Breast epithelium (tissue), 4 donors: ENCODE measurements at regions not wholly inside any gene's neighbourhood (a gene's known extent, or its start where the extent isn't known, plus 50 kb on each side); places are given as distances from the start of the nearest gene placed in this dataset.

Experiments used
- DNase-seq, 2 donors: peaks; one replicate each; pipeline ENCODE4 v3.0.0-alpha.2; 2019; ENCODE audit warnings: low spot score in 2 of 2
- H3K27ac ChIP-seq, 2 donors: fragments of 200-600 bp; sonication (generic) in 1 of 2; one replicate each; pipeline ENCODE4 v1.5.1; 2016 to 2019; ENCODE audit warnings: mild to moderate bottlenecking in 1 of 2
- H3K27me3 ChIP-seq, 2 donors: fragments of 200-600 bp; sonication (generic) in 1 of 2; one replicate each; pipeline versions ENCODE4 v1.5.1 to v1.6.0; 2017 to 2019; ENCODE audit warnings: control low read depth in 1 of 2, mild to moderate bottlenecking in 1 of 2
- H3K36me3 ChIP-seq: fragments of 200-600 bp; one replicate; pipeline ENCODE4 v1.5.1; 2019
- H3K4me1 ChIP-seq, 2 donors: fragments of 200-600 bp; sonication (generic); one replicate each; pipeline ENCODE4 v1.5.1; 2016 to 2019; ENCODE audit warnings: control low read depth in 1 of 2
- H3K4me3 ChIP-seq, 3 donors: fragments of 200-600 bp; sonication (generic); 1 replicate in 2 of 3; 2 replicates in 1 of 3; pipeline ENCODE4 v1.5.1; 2016 to 2019; ENCODE audit warnings: mild to moderate bottlenecking in 3 of 3, moderate library complexity in 2 of 3
- H3K9me3 ChIP-seq, 2 donors: fragments of 200-600 bp; sonication (generic) in 1 of 2; one replicate each; pipeline ENCODE4 v1.5.1; 2016 to 2019; ENCODE audit warnings: control low read depth in 1 of 2
- CTCF ChIP-seq, 3 donors: fragments of 450-650 bp; IDR thresholded peaks; one replicate each; pipeline ENCODE4 v1.5.1; 2016 to 2017; ENCODE audit warnings: antibody characterized with exemption in 3 of 3, mild to moderate bottlenecking in 3 of 3, moderate library complexity in 3 of 3
- POLR2A ChIP-seq: fragments of 450-650 bp; IDR thresholded peaks from one replicate; pipeline ENCODE4 v1.6.1; 2016; ENCODE audit warnings: antibody characterized with exemption, mild to moderate bottlenecking, moderate library complexity
- POLR2AphosphoS5 ChIP-seq, 3 donors: sonication (generic); formaldehyde crosslinking; IDR thresholded peaks; one replicate each; pipeline ENCODE4 v1.6.1; 2017; ENCODE audit warnings: antibody characterized with exemption in 3 of 3
- intact Hi-C: fragments of 100-400 bp; cut with DNase I; formaldehyde crosslinking; loops from one replicate; pipeline ENCODE4 v1.15.1; 2023; ENCODE audit warnings: low total_unique reads

- Histone ChIP-seq H3K36me3 (no peaks in the 10 kb centered on the region), H3K4me1 (no peaks in the 10 kb centered on the region), H3K9me3 (no peaks in the 10 kb centered on the region), H3K27ac (no peak overlapping the region), H3K4me3 (no peak overlapping the region), H3K27me3 (no peaks in the 10 kb centered on the region)
- DNase-seq: no peak
- TF ChIP-seq POLR2A: no peak
- no peak for TF ChIP-seq POLR2AphosphoS5 (IDR thresholded peaks at IDR 0.05)
- TF ChIP-seq CTCF (IDR thresholded peaks at IDR 0.05): no peak
- intact Hi-C loops: no loop called here
Observed at GRCh38 chr10:120713573-120714205, 137.5 kb upstream of the WDR11 start.

- H3K4me3 ChIP-seq: no peak overlapping the region
- intact Hi-C loops: no loop called here
- TF ChIP-seq POLR2AphosphoS5 (IDR thresholded peaks at IDR 0.05) (no peak), POLR2A (no peak), CTCF (IDR thresholded peaks at IDR 0.05) (no peak)
Observed at GRCh38 chr10:120715171-120715570, 136.0 kb upstream of the WDR11 start.

GRCh38 chr10:120719333-120719732 lies 131.8 kb upstream of the WDR11 start:
- no peak for DNase-seq
- Histone ChIP-seq H3K4me1 (no peaks in the 10 kb centered on the region), H3K4me3 (no peak overlapping the region), H3K27ac (no peak overlapping the region), H3K27me3 (no peaks in the 10 kb centered on the region), H3K9me3 (no peaks in the 10 kb centered on the region), H3K36me3 (no peaks in the 10 kb centered on the region)
- TF ChIP-seq POLR2AphosphoS5 (IDR thresholded peaks at IDR 0.05): no peak
- TF ChIP-seq POLR2A: no peak
- TF ChIP-seq CTCF (IDR thresholded peaks at IDR 0.05): no peak
- intact Hi-C loops: no loop called here

More at GRCh38 chr10:120715171-120715570, 136.0 kb upstream of the WDR11 start:
- Histone ChIP-seq H3K4me1 (no peaks in the 10 kb centered on the region), H3K27me3 (no peaks in the 10 kb centered on the region), H3K27ac (no peak overlapping the region), H3K36me3 (no peaks in the 10 kb centered on the region), H3K9me3 (no peaks in the 10 kb centered on the region)
- no peak for DNase-seq

- Histone ChIP-seq H3K9me3 (no peaks in the 10 kb centered on the region), H3K4me1 (no peaks in the 10 kb centered on the region), H3K36me3 (no peaks in the 10 kb centered on the region), H3K27me3 (no peaks in the 10 kb centered on the region), H3K27ac (no peak overlapping the region), H3K4me3 (no peak overlapping the region)
- no peak for DNase-seq
- TF ChIP-seq POLR2AphosphoS5 (IDR thresholded peaks at IDR 0.05) (no peak), POLR2A (no peak), CTCF (IDR thresholded peaks at IDR 0.05) (no peak)
- intact Hi-C loops: no loop called here
Observed at GRCh38 chr10:120727001-120727400, 124.2 kb upstream of the WDR11 start.

GRCh38 chr10:120729547-120729946 lies 121.6 kb upstream of the WDR11 start:
- intact Hi-C loops: no loop called here

More at GRCh38 chr10:120729547-120729946, 121.6 kb upstream of the WDR11 start:
- no peak for DNase-seq
- Histone ChIP-seq H3K27ac (no peak overlapping the region), H3K4me3 (no peak overlapping the region), H3K9me3 (no peaks in the 10 kb centered on the region), H3K4me1 (no peaks in the 10 kb centered on the region), H3K36me3 (no peaks in the 10 kb centered on the region), H3K27me3 (no peaks in the 10 kb centered on the region)
- TF ChIP-seq POLR2AphosphoS5 (IDR thresholded peaks at IDR 0.05) (no peak), CTCF (IDR thresholded peaks at IDR 0.05) (no peak), POLR2A (no peak)
